IMR-90 (cell line): ENCODE measurements at regions not wholly inside any gene's neighbourhood (a gene's known extent, or its start where the extent isn't known, plus 50 kb on each side); places are given as distances from the start of the nearest gene placed in this dataset.

Source experiments
- ATAC-seq: fragments of 200-7000 bp; cut with Tn5 transposase; 2 replicates; pipeline ENCODE4 v1.9.1; 2020; ENCODE audit warnings: low read depth, mild to moderate bottlenecking, moderate library complexity
- BruUV-seq: library from RNA; stranded (reverse); fragments of 400-500 nt; replicated peaks from 2 replicates; lab custom pipeline; 2021; lab: Mats Ljungman, UMichigan
- CTCF ChIA-PET: fragments of 300-600 bp; formaldehyde crosslinking; extraction: SDS; loops from one replicate; lab custom pipeline; 2021; ENCODE audit warnings: antibody characterized with exemption; lab: Yijun Ruan, JAX
- POLR2A ChIA-PET: fragments of 300-600 bp; sonication (Branson Sonifier 250); formaldehyde crosslinking; loops from one replicate; lab custom pipeline; 2022; ENCODE audit warnings: antibody characterized with exemption; ENCODE audit not compliant: unreplicated experiment; lab: Charles Lee
- DNase-seq: peaks from one replicate; pipeline ENCODE4 v3.0.0; 2013
- H2AFZ ChIP-seq: replicated peaks from 2 replicates; pipeline ENCODE3; 2013; ENCODE audit warnings: low read length, mild to moderate bottlenecking; ENCODE audit not compliant: poor library complexity
- H2AK5ac ChIP-seq: 2 replicates; pipeline ENCODE4 v1.6.1; 2013; ENCODE audit warnings: low read depth, low read length, inconsistent platforms
- H2AK9ac ChIP-seq: replicated peaks from 2 replicates; pipeline ENCODE3; 2013; ENCODE audit warnings: mild to moderate bottlenecking, low read depth, low read length, moderate library complexity; ENCODE audit not compliant: poor library complexity
- H2BK120ac ChIP-seq: 2 replicates; pipeline ENCODE4 v1.6.1; 2013; ENCODE audit warnings: low read depth, low read length, inconsistent platforms
- H2BK15ac ChIP-seq: 3 replicates; pipeline ENCODE4 v1.6.1; 2013; ENCODE audit warnings: low read depth, low read length, inconsistent platforms
- H2BK20ac ChIP-seq: 2 replicates; pipeline ENCODE4 v1.6.1; 2013; ENCODE audit warnings: low read depth, mild to moderate bottlenecking, inconsistent platforms, low read length, moderate library complexity
- H2BK5ac ChIP-seq: 2 replicates; pipeline ENCODE4 v1.6.1; 2013; ENCODE audit warnings: mild to moderate bottlenecking, low read depth, low read length, inconsistent platforms; ENCODE audit not compliant: poor library complexity, severe bottlenecking
- H3K14ac ChIP-seq: replicated peaks from 2 replicates; pipeline ENCODE4 v1.6.1; 2013; ENCODE audit warnings: low read depth, low read length, inconsistent platforms
- H3K18ac ChIP-seq: 2 replicates; pipeline ENCODE4 v1.6.1; 2013; ENCODE audit warnings: low read depth, low read length, control low read depth
- H3K23ac ChIP-seq: 2 replicates; pipeline ENCODE4 v1.6.1; 2013; ENCODE audit warnings: low read depth, low read length, inconsistent platforms
- H3K27ac ChIP-seq: 2 replicates; pipeline ENCODE4 v1.5.1; 2013; ENCODE audit warnings: mild to moderate bottlenecking, control low read depth, low read length; ENCODE audit not compliant: insufficient read depth
- H3K27me3 ChIP-seq: 2 replicates; pipeline ENCODE4 v1.6.1; 2013; ENCODE audit warnings: low read length; ENCODE audit not compliant: control insufficient read depth, insufficient read depth
- H3K36me3 ChIP-seq: 2 replicates; pipeline ENCODE4 v1.6.1; 2013; ENCODE audit warnings: low read length, mixed read lengths; ENCODE audit not compliant: control insufficient read depth, insufficient read depth
- H3K4ac ChIP-seq: 2 replicates; pipeline ENCODE4 v1.6.1; 2013; ENCODE audit warnings: low read depth, low read length, inconsistent platforms
- H3K4me1 ChIP-seq: 2 replicates; pipeline ENCODE4 v1.6.1; 2013; ENCODE audit warnings: low read length, mixed read lengths; ENCODE audit not compliant: control insufficient read depth, insufficient read depth
- H3K4me2 ChIP-seq: 2 replicates; pipeline ENCODE4 v1.6.1; 2013; ENCODE audit warnings: low read depth, mild to moderate bottlenecking, control low read depth, low read length, moderate library complexity
- H3K4me3 ChIP-seq: 2 replicates; pipeline ENCODE4 v1.5.1; 2013; ENCODE audit warnings: low read depth, mild to moderate bottlenecking, control low read depth, low read length, moderate library complexity; ENCODE audit not compliant: insufficient read depth
- H3K56ac ChIP-seq: 2 replicates; pipeline ENCODE4 v1.6.1; 2013; ENCODE audit warnings: low read length, inconsistent platforms; ENCODE audit not compliant: insufficient read depth; ENCODE audit errors: extremely low read depth
- H3K79me1 ChIP-seq, 2 experiments: 2 replicates each; pipeline ENCODE4 v1.6.1; 2013; ENCODE audit warnings: low read length in 2 of 2, inconsistent platforms in 1 of 2, low read depth in 1 of 2
- H3K9ac ChIP-seq: 2 replicates; pipeline ENCODE4 v1.6.1; 2013; ENCODE audit warnings: low read depth, low read length, control low read depth
- H3K9me1 ChIP-seq: 2 replicates; pipeline ENCODE4 v1.6.1; 2013; ENCODE audit warnings: low read length, inconsistent platforms; ENCODE audit not compliant: insufficient read depth
- H3K9me3 ChIP-seq: 2 replicates; pipeline ENCODE4 v1.6.1; 2013; ENCODE audit warnings: low read length; ENCODE audit not compliant: control insufficient read depth, insufficient read depth
- H4K20me1 ChIP-seq: 2 replicates; pipeline ENCODE4 v1.6.1; 2013; ENCODE audit warnings: low read length, inconsistent platforms; ENCODE audit not compliant: insufficient read depth
- H4K5ac ChIP-seq: 2 replicates; pipeline ENCODE4 v1.6.1; 2013; ENCODE audit warnings: mild to moderate bottlenecking, low read depth, low read length, control low read depth
- H4K8ac ChIP-seq, 2 experiments: 2 replicates each; pipeline ENCODE4 v1.6.1; 2013; ENCODE audit warnings: low read depth in 2 of 2, low read length in 2 of 2, control low read depth in 1 of 2, inconsistent platforms in 1 of 2
- H4K91ac ChIP-seq: 2 replicates; pipeline ENCODE4 v1.6.1; 2013; ENCODE audit warnings: low read depth, low read length, inconsistent platforms; ENCODE audit not compliant: insufficient read depth
- CEBPB ChIP-seq: IDR thresholded peaks from 2 replicates; pipeline ENCODE4 v1.6.1; 2012; ENCODE audit warnings: low read depth, low read length, improper control_type of control experiment
- CHD1 ChIP-seq: IDR thresholded peaks from 2 replicates; pipeline ENCODE4 v1.6.1; 2012; ENCODE audit warnings: low read depth, low read length, improper control_type of control experiment
- FOS ChIP-seq: fragments of 150-350 bp; IDR thresholded peaks from 2 replicates; pipeline ENCODE4 v1.6.1; 2016; ENCODE audit warnings: low read depth, low read length
- MAFK ChIP-seq: IDR thresholded peaks from 2 replicates; pipeline ENCODE4 v1.6.1; 2012; ENCODE audit warnings: low read depth, low read length, improper control_type of control experiment
- MAZ ChIP-seq: IDR thresholded peaks from 2 replicates; pipeline ENCODE4 v1.6.1; 2012; ENCODE audit warnings: low read depth, mild to moderate bottlenecking, low read length, improper control_type of control experiment, moderate library complexity, borderline replicate concordance
- NFE2L2 ChIP-seq: fragments of 150-350 bp; IDR thresholded peaks from 2 replicates; pipeline ENCODE4 v1.6.1; 2016; ENCODE audit warnings: low read depth, mild to moderate bottlenecking, low read length
- POLR2A ChIP-seq: IDR thresholded peaks from 2 replicates; pipeline ENCODE4 v1.6.1; 2012; ENCODE audit warnings: mild to moderate bottlenecking, low read depth, low read length
- RAD21 ChIP-seq: IDR thresholded peaks from 2 replicates; pipeline ENCODE4 v1.6.1; 2012; ENCODE audit warnings: low read length, improper control_type of control experiment
- RCOR1 ChIP-seq: IDR thresholded peaks from 2 replicates; pipeline ENCODE4 v1.6.1; 2012; ENCODE audit warnings: mild to moderate bottlenecking, low read length, improper control_type of control experiment; ENCODE audit not compliant: insufficient replicate concordance
- RFX5 ChIP-seq: IDR thresholded peaks from 2 replicates; pipeline ENCODE4 v1.8.0; 2012; ENCODE audit warnings: low read depth, mild to moderate bottlenecking, low read length, moderate library complexity
- SMC3 ChIP-seq: fragments of 150-350 bp; IDR thresholded peaks from 2 replicates; pipeline ENCODE4 v1.6.1; 2016; ENCODE audit warnings: low read depth, mild to moderate bottlenecking, antibody characterized with exemption, low read length, moderate library complexity
- WGBS, 2 experiments: methylation state at CpG; one replicate each; pipeline versions ENCODE4 v1.1.5 to v1.1.7; 2013; ENCODE audit warnings: missing lambda C conversion rate in 2 of 2; ENCODE audit not compliant: insufficient read length in 1 of 2; ENCODE audit errors: extremely low coverage in 2 of 2; 5-methylcytosine and 5-hydroxymethylcytosine counted together
- dilution Hi-C: fragments of 300-500 bp; cut with HindIII; formaldehyde crosslinking; loops from one replicate; pipeline ENCODE4 v1.14.3; 2018; ENCODE audit warnings: low sequenced_read_pairs; ENCODE audit not compliant: unreplicated experiment
- in situ Hi-C: fragments of 300-500 bp; cut with MboI; formaldehyde crosslinking; loops from 3 replicates; pipeline ENCODE4 v1.14.3; 2019; ENCODE audit warnings: low sequenced_read_pairs, inconsistent platforms, mixed read lengths
- intact Hi-C: fragments of 100-400 bp; cut with micrococcal nuclease; formaldehyde crosslinking; loops from 2 replicates; pipeline ENCODE4 v1.10.0; 2022
- TF ChIP-seq, protein P1 (sequence below): conservative IDR thresholded peaks from 2 replicates; pipeline ENCODE4 v1.5.1; 2012; ENCODE audit warnings: mild to moderate bottlenecking, low read depth, low read length, improper control_type of control experiment
- TF ChIP-seq, protein P2 (sequence below): fragments of 150-350 bp; IDR thresholded peaks from 2 replicates; pipeline ENCODE4 v1.6.1; 2016; ENCODE audit warnings: low read depth, mild to moderate bottlenecking, low read length, moderate library complexity, borderline replicate concordance

- Histone ChIP-seq H2BK20ac (no peak overlapping the region), H3K9ac (no peak overlapping the region), H4K91ac (no peak overlapping the region), H3K27ac (no peak overlapping the region), H3K79me1 (no peaks in the 10 kb centered on the region), H3K4me3 (no peak overlapping the region), H3K4me2 (no peak overlapping the region), H2AK5ac (no peak overlapping the region), H3K4me1 (no peaks in the 10 kb centered on the region), H4K20me1 (no peaks in the 10 kb centered on the region), H2BK120ac (no peak overlapping the region), H2AK9ac (no peak overlapping the region), H2AFZ (no peak overlapping the region), H3K23ac (no peak overlapping the region), H3K27me3 (no peaks in the 10 kb centered on the region), H3K9me1 (no peaks in the 10 kb centered on the region), H3K9me3 (no peaks in the 10 kb centered on the region), H4K5ac (no peak overlapping the region), H3K4ac (no peak overlapping the region), H3K18ac (no peak overlapping the region), H3K36me3 (no peaks in the 10 kb centered on the region), H4K8ac (no peak overlapping the region), H3K14ac (no peak overlapping the region), H2BK15ac (no peak overlapping the region), H3K56ac (no peak overlapping the region), H2BK5ac (no peak overlapping the region)
- POLR2A ChIA-PET, result no interaction called here
- no CpG with 5 or more reads among the region's 4 CpGs for whole genome bisulfite sequencing, 2 experiments
- in situ Hi-C loops (no loop called here), intact Hi-C loops (no loop called here), dilution Hi-C loops (no loop called here)
- CTCF ChIA-PET, result no interaction called here
- DNase-seq (no peak), ATAC-seq (no peak)
- no TSS peak for BruUV-seq
- TF ChIP-seq RAD21, result no peak
- TF ChIP-seq, protein P1, sequence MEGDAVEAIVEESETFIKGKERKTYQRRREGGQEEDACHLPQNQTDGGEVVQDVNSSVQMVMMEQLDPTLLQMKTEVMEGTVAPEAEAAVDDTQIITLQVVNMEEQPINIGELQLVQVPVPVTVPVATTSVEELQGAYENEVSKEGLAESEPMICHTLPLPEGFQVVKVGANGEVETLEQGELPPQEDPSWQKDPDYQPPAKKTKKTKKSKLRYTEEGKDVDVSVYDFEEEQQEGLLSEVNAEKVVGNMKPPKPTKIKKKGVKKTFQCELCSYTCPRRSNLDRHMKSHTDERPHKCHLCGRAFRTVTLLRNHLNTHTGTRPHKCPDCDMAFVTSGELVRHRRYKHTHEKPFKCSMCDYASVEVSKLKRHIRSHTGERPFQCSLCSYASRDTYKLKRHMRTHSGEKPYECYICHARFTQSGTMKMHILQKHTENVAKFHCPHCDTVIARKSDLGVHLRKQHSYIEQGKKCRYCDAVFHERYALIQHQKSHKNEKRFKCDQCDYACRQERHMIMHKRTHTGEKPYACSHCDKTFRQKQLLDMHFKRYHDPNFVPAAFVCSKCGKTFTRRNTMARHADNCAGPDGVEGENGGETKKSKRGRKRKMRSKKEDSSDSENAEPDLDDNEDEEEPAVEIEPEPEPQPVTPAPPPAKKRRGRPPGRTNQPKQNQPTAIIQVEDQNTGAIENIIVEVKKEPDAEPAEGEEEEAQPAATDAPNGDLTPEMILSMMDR, result no peak
- no peak for TF ChIP-seq POLR2A
- TF ChIP-seq CEBPB, result no peak
- TF ChIP-seq NFE2L2, result no peak
- no peak for TF ChIP-seq FOS
- TF ChIP-seq CHD1, result no peak
- no peak for TF ChIP-seq MAFK
- TF ChIP-seq, protein P2, sequence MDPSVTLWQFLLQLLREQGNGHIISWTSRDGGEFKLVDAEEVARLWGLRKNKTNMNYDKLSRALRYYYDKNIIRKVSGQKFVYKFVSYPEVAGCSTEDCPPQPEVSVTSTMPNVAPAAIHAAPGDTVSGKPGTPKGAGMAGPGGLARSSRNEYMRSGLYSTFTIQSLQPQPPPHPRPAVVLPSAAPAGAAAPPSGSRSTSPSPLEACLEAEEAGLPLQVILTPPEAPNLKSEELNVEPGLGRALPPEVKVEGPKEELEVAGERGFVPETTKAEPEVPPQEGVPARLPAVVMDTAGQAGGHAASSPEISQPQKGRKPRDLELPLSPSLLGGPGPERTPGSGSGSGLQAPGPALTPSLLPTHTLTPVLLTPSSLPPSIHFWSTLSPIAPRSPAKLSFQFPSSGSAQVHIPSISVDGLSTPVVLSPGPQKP, result no peak
- TF ChIP-seq RFX5, result no peak
- no peak for TF ChIP-seq SMC3
- TF ChIP-seq RCOR1, result no peak
- TF ChIP-seq MAZ, result no peak
These were observed 156.9 kb downstream of the KCTD15 start for GRCh38 chr19:33953592-33953991.
